ENCODE measurements at regions not wholly inside any gene's neighbourhood (a gene's known extent, or its start where the extent isn't known, plus 50 kb on each side); places are given as distances from the start of the nearest gene placed in this dataset.

DNA sequence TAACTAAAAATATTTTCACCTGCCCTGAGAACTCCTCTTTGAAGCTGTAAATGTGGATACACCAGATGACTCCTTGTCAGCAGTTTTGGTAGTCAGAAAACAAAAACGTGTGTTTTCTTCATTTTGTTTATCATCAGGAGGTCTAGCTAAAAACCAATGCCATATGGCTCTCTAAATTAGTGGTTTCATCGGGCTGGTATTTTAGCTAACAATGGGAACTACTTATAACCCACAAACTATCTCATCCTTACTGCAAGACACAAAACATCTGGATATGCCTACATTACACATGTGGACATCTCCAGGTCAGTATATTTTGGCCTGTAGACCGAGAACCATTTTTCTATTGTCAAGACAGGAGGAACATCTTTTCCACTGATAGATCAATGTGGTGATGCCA lies 56.2 kb downstream of the GAS1 start:
- TF ChIP-seq SIN3A (IDR thresholded peaks at IDR 0.05; ENCODE audit: borderline replicate concordance in 2 of 2, control insufficient read depth in 1 of 2, low read depth in 2 of 2, low read length in 2 of 2) (no peak), ZNF511 (CRISPR knock-in tag; IDR thresholded peaks at IDR 0.05) (no peak), TAF15 (IDR thresholded peaks at IDR 0.05; ENCODE audit: low read depth, low read length) (no peak), C11orf30 (IDR thresholded peaks at IDR 0.05; ENCODE audit: low read depth) (no peak), ZNF655 (CRISPR knock-in tag; IDR thresholded peaks at IDR 0.05) (no peak), ZZZ3 (IDR thresholded peaks at IDR 0.05) (no peak), MTA3 (IDR thresholded peaks at IDR 0.05; ENCODE audit: borderline replicate concordance) (no peak)
- Histone ChIP-seq H3K27me3 (ENCODE audit: control insufficient read depth in 2 of 2, insufficient read depth in 2 of 2, low read length in 2 of 2) (no peaks in the 10 kb centered on the region), H3K9me3 (replicated peaks; ENCODE audit: control insufficient read depth, insufficient read depth, low read depth, low read length) (no peaks in the 10 kb centered on the region), H3K4me1 (replicated peaks in 1 of 2; ENCODE audit: control insufficient read depth in 2 of 2, insufficient read depth in 2 of 2, low read length in 2 of 2) (no peaks in the 10 kb centered on the region), H3K9ac (ENCODE audit: insufficient read depth in 1 of 2, low read depth in 2 of 2, low read length in 2 of 2) (no peak overlapping the region), H3K9me1 (ENCODE audit: control insufficient read depth, insufficient read depth, low read length) (no peaks in the 10 kb centered on the region), H4K20me1 (replicated peaks; ENCODE audit: control insufficient read depth, insufficient read depth, low read length) (no peaks in the 10 kb centered on the region), H3K4me2 (ENCODE audit: insufficient read depth, low read length) (no peak overlapping the region), H3K4me3 (no peak overlapping the region), H3K27ac (ENCODE audit: extremely low read depth, low read depth, low read length) (no peak overlapping the region), H2AFZ (ENCODE audit: low read depth, low read length) (no peak overlapping the region), H3K79me2 (ENCODE audit: control insufficient read depth, insufficient read depth, low read length) (no peaks in the 10 kb centered on the region), H3K36me3 (ENCODE audit: control insufficient read depth, insufficient read depth, low read length) (no peaks in the 10 kb centered on the region)
- no peak for ATAC-seq
- ChIA-PET POLR2A (no interaction called here), CTCF (ENCODE audit: low intra/inter-chr PET ratio) (no interaction called here)
- intact Hi-C loops (cut with micrococcal nuclease): no loop called here
- BruUV-seq (replicated peaks): no TSS peak
- FAIRE-seq: no peak
- in situ Hi-C loops (cut with MboI): no loop called here
- DNase-seq (ENCODE audit: extremely low read depth in 1 of 4, low spot score in 3 of 4): no peak
- WGBS (ENCODE audit: insufficient coverage, low coverage, missing lambda C conversion rate): 3% methylated on average over 3 of the region's 3 CpGs

All from K562 (cell line).